ENCODE measurements at regions not wholly inside any gene's neighbourhood (a gene's known extent, or its start where the extent isn't known, plus 50 kb on each side); places are given as distances from the start of the nearest gene placed in this dataset.

DNA sequence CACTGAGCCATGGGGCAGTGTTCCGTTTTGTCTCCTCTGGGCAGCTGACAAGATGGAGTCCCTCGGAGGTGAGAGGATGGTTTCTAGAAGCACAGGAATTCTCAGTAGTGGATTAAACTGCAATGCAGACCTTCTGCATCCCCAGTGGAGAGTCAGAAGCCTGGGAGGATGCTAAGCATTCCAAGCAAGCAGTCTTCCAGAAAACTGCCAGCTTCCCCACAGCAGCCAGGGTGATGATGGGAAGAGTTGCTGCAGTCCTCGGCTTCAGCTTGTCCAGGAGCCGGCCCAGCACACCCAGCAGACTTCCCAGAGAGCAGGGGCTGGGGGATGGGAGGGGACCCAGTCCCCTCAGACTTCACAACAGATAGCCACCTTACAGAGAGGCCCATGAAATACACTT is 163.6 kb downstream of the LY86 start:
- no peaks in the 10 kb centered on the region for H3K27me3 ChIP-seq (ENCODE audit: control insufficient read depth in 4 of 4, insufficient read depth in 4 of 4, low read length in 3 of 4)
- peak overlapping the region in 1 of 2 donors; percentile 4 for H3K27ac ChIP-seq (ENCODE audit: low read depth in 1 of 2, low read length in 2 of 2)
- no peak overlapping the region for H3K9ac ChIP-seq (ENCODE audit: low read depth in 1 of 2, low read length in 2 of 2)
- no peak overlapping the region for H3K4me3 ChIP-seq (ENCODE audit: low read depth in 1 of 3, low read length in 3 of 3)
- TF ChIP-seq EGR1 (IDR thresholded peaks at IDR 0.05; ENCODE audit: low read depth in 2 of 2) (no peak), RXRA (IDR thresholded peaks at IDR 0.05) (no peak), YY1 (IDR thresholded peaks at IDR 0.05) (no peak), JUND (IDR thresholded peaks at IDR 0.05) (no peak), RAD21 (IDR thresholded peaks at IDR 0.05) (no peak), FOXA1 (IDR thresholded peaks at IDR 0.05) (no peak), FOXA2 (IDR thresholded peaks at IDR 0.05) (no peak), NR2F2 (IDR thresholded peaks at IDR 0.05) (no peak)
- TF ChIP-seq, protein P1, sequence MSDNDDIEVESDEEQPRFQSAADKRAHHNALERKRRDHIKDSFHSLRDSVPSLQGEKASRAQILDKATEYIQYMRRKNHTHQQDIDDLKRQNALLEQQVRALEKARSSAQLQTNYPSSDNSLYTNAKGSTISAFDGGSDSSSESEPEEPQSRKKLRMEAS (IDR thresholded peaks at IDR 0.05), result no peak
- TF ChIP-seq, protein P2, sequence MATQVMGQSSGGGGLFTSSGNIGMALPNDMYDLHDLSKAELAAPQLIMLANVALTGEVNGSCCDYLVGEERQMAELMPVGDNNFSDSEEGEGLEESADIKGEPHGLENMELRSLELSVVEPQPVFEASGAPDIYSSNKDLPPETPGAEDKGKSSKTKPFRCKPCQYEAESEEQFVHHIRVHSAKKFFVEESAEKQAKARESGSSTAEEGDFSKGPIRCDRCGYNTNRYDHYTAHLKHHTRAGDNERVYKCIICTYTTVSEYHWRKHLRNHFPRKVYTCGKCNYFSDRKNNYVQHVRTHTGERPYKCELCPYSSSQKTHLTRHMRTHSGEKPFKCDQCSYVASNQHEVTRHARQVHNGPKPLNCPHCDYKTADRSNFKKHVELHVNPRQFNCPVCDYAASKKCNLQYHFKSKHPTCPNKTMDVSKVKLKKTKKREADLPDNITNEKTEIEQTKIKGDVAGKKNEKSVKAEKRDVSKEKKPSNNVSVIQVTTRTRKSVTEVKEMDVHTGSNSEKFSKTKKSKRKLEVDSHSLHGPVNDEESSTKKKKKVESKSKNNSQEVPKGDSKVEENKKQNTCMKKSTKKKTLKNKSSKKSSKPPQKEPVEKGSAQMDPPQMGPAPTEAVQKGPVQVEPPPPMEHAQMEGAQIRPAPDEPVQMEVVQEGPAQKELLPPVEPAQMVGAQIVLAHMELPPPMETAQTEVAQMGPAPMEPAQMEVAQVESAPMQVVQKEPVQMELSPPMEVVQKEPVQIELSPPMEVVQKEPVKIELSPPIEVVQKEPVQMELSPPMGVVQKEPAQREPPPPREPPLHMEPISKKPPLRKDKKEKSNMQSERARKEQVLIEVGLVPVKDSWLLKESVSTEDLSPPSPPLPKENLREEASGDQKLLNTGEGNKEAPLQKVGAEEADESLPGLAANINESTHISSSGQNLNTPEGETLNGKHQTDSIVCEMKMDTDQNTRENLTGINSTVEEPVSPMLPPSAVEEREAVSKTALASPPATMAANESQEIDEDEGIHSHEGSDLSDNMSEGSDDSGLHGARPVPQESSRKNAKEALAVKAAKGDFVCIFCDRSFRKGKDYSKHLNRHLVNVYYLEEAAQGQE (IDR thresholded peaks at IDR 0.05), result no peak
- TF ChIP-seq, protein P3, sequence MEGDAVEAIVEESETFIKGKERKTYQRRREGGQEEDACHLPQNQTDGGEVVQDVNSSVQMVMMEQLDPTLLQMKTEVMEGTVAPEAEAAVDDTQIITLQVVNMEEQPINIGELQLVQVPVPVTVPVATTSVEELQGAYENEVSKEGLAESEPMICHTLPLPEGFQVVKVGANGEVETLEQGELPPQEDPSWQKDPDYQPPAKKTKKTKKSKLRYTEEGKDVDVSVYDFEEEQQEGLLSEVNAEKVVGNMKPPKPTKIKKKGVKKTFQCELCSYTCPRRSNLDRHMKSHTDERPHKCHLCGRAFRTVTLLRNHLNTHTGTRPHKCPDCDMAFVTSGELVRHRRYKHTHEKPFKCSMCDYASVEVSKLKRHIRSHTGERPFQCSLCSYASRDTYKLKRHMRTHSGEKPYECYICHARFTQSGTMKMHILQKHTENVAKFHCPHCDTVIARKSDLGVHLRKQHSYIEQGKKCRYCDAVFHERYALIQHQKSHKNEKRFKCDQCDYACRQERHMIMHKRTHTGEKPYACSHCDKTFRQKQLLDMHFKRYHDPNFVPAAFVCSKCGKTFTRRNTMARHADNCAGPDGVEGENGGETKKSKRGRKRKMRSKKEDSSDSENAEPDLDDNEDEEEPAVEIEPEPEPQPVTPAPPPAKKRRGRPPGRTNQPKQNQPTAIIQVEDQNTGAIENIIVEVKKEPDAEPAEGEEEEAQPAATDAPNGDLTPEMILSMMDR (IDR thresholded peaks at IDR 0.05; ENCODE audit: low read depth, low read length, missing input control), result no peak
- DNase-seq (ENCODE audit: low spot score), result no peak
- no peaks in the 10 kb centered on the region for H3K36me3 ChIP-seq (ENCODE audit: control insufficient read depth in 4 of 4, insufficient read depth in 3 of 4, low read depth in 1 of 4, low read length in 3 of 4)
- H3K4me1 ChIP-seq (ENCODE audit: control insufficient read depth in 4 of 4, insufficient read depth in 4 of 4, low read length in 3 of 4), result peaks cover 4 to 32% (median 18%) of the 10 kb centered on the region in 4 donors
- 79% methylated on average over 4 of the region's 4 CpGs for WGBS
- H3K9me3 ChIP-seq (ENCODE audit: control insufficient read depth in 4 of 4, low read length in 3 of 4), result no peaks in the 10 kb centered on the region

GRCh38 chr6:6753301-6753700 is 164.8 kb downstream of the LY86 start:
- Histone ChIP-seq H3K4me3 (ENCODE audit: low read depth in 1 of 3, low read length in 3 of 3) (no peak overlapping the region), H3K9ac (ENCODE audit: low read depth in 1 of 2, low read length in 2 of 2) (no peak overlapping the region), H3K9me3 (ENCODE audit: control insufficient read depth in 4 of 4, low read length in 3 of 4) (no peaks in the 10 kb centered on the region), H3K36me3 (ENCODE audit: control insufficient read depth in 4 of 4, insufficient read depth in 3 of 4, low read depth in 1 of 4, low read length in 3 of 4) (no peaks in the 10 kb centered on the region), H3K27ac (ENCODE audit: low read depth in 1 of 2, low read length in 2 of 2) (no peak overlapping the region), H3K4me1 (ENCODE audit: control insufficient read depth in 4 of 4, insufficient read depth in 4 of 4, low read length in 3 of 4) (peaks cover 4 to 29% (median 16%) of the 10 kb centered on the region in 4 donors), H3K27me3 (ENCODE audit: control insufficient read depth in 4 of 4, insufficient read depth in 4 of 4, low read length in 3 of 4) (no peaks in the 10 kb centered on the region)
- WGBS, result 90% methylated on average over 8 of the region's 8 CpGs
- no peak for DNase-seq (ENCODE audit: low spot score)
- no peak for TF ChIP-seq FOXA1 (IDR thresholded peaks at IDR 0.05)
- no peak for TF ChIP-seq FOXA2 (IDR thresholded peaks at IDR 0.05)
- TF ChIP-seq RXRA (IDR thresholded peaks at IDR 0.05), result no peak

DNA sequence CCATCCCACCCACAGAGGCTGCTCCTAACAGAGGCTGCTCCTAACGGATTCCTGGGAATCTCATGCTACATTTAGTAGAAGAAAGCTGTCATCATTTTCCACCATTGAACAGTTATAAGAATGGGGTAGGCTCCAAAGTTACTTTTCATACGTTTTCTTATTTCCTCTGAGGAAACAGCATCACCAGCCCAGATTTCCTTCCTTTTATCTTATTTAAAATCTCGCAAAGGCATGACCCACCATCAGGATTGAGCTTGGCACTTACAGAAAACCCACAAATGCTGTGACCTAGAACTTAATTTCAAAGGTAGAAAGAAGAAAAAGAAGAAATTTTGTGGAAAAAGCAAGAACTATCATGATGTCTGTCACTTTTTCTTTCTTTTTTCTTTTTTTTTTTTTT is 168.0 kb downstream of the LY86 start:
- WGBS, result 78% methylated on average over 3 of the region's 3 CpGs
- Histone ChIP-seq H3K27ac (ENCODE audit: low read depth in 1 of 2, low read length in 2 of 2) (no peak overlapping the region), H3K9ac (ENCODE audit: low read depth in 1 of 2, low read length in 2 of 2) (no peak overlapping the region), H3K36me3 (ENCODE audit: control insufficient read depth in 4 of 4, insufficient read depth in 3 of 4, low read depth in 1 of 4, low read length in 3 of 4) (no peaks in the 10 kb centered on the region), H3K9me3 (ENCODE audit: control insufficient read depth in 4 of 4, low read length in 3 of 4) (no peaks in the 10 kb centered on the region), H3K4me3 (ENCODE audit: low read depth in 1 of 3, low read length in 3 of 3) (no peak overlapping the region), H3K4me1 (ENCODE audit: control insufficient read depth in 4 of 4, insufficient read depth in 4 of 4, low read length in 3 of 4) (peaks cover 3 to 12% (median 10%) of the 10 kb centered on the region in 4 donors), H3K27me3 (ENCODE audit: control insufficient read depth in 4 of 4, insufficient read depth in 4 of 4, low read length in 3 of 4) (no peaks in the 10 kb centered on the region)
- no peak for DNase-seq (ENCODE audit: low spot score)
- TF ChIP-seq YY1 (IDR thresholded peaks at IDR 0.05) (no peak), ATF3 (IDR thresholded peaks at IDR 0.05) (no peak), RAD21 (IDR thresholded peaks at IDR 0.05) (no peak), RXRA (IDR thresholded peaks at IDR 0.05) (no peak), JUND (IDR thresholded peaks at IDR 0.05) (no peak)

Measured in liver (tissue), 8 donors.